Gastroesophageal sphincter (tissue), 3 donors: ENCODE measurements at regions not wholly inside any gene's neighbourhood (a gene's known extent, or its start where the extent isn't known, plus 50 kb on each side); places are given as distances from the start of the nearest gene placed in this dataset.

Experiments
- POLR2A ChIP-seq, 2 donors: fragments of 450-650 bp; IDR thresholded peaks; one replicate each; pipeline ENCODE4 v1.6.1; 2017; ENCODE audit warnings: antibody characterized with exemption in 2 of 2, mild to moderate bottlenecking in 2 of 2, moderate library complexity in 1 of 2
- POLR2AphosphoS5 ChIP-seq: sonication (generic); formaldehyde crosslinking; IDR thresholded peaks from one replicate; pipeline ENCODE4 v1.6.1; 2017; ENCODE audit warnings: antibody characterized with exemption
- TF ChIP-seq, protein P1 (sequence below), 4 experiments: fragments of 200-600 bp in 2 of 4; fragments of 450-650 bp in 2 of 4; sonication (generic) in 1 of 4; IDR thresholded peaks; one replicate each; pipeline ENCODE4 v1.5.1; 2017 to 2019; ENCODE audit warnings: antibody characterized with exemption in 4 of 4, mild to moderate bottlenecking in 2 of 4, moderate library complexity in 2 of 4

DNA sequence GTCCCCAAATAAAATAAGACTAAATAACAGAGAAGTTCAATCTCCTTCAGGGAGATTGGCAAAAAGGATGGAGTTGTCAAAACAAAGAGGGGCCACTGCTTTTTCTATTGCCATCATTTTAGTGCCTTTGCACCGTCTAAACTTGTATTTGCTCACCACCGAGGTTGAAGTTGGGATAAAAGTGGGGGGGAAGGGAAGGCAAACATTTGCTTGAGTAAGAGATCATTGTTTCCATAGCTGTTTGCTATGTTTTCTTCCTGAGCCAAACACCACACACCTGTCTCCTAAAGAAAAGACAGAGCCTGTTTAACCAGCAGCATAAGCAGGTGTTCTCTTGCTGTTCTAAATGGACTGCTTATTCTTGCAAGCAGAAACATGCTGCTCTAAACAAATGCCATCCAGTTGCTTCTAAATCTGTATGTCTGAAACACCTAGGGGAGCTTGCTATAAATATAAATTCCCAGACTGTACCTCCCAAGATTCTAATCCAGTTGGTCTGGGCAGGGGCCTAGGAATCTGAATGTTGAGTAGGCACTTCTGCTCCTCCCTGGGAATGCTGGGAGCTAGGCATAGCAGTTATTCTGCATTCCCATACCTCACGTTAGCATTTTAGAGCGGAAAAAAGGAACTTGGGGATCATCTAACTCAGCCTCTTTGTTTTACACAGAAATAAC lies 179.4 kb upstream of the ARL4C start:
- TF ChIP-seq POLR2AphosphoS5 = no peak
- no peak for TF ChIP-seq POLR2A (IDR thresholded peaks at IDR 0.05)
- TF ChIP-seq, protein P1, sequence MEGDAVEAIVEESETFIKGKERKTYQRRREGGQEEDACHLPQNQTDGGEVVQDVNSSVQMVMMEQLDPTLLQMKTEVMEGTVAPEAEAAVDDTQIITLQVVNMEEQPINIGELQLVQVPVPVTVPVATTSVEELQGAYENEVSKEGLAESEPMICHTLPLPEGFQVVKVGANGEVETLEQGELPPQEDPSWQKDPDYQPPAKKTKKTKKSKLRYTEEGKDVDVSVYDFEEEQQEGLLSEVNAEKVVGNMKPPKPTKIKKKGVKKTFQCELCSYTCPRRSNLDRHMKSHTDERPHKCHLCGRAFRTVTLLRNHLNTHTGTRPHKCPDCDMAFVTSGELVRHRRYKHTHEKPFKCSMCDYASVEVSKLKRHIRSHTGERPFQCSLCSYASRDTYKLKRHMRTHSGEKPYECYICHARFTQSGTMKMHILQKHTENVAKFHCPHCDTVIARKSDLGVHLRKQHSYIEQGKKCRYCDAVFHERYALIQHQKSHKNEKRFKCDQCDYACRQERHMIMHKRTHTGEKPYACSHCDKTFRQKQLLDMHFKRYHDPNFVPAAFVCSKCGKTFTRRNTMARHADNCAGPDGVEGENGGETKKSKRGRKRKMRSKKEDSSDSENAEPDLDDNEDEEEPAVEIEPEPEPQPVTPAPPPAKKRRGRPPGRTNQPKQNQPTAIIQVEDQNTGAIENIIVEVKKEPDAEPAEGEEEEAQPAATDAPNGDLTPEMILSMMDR (IDR thresholded peaks at IDR 0.05) = no peak
